ENCODE measurements at regions not wholly inside any gene's neighbourhood (a gene's known extent, or its start where the extent isn't known, plus 50 kb on each side); places are given as distances from the start of the nearest gene placed in this dataset.

DNA sequence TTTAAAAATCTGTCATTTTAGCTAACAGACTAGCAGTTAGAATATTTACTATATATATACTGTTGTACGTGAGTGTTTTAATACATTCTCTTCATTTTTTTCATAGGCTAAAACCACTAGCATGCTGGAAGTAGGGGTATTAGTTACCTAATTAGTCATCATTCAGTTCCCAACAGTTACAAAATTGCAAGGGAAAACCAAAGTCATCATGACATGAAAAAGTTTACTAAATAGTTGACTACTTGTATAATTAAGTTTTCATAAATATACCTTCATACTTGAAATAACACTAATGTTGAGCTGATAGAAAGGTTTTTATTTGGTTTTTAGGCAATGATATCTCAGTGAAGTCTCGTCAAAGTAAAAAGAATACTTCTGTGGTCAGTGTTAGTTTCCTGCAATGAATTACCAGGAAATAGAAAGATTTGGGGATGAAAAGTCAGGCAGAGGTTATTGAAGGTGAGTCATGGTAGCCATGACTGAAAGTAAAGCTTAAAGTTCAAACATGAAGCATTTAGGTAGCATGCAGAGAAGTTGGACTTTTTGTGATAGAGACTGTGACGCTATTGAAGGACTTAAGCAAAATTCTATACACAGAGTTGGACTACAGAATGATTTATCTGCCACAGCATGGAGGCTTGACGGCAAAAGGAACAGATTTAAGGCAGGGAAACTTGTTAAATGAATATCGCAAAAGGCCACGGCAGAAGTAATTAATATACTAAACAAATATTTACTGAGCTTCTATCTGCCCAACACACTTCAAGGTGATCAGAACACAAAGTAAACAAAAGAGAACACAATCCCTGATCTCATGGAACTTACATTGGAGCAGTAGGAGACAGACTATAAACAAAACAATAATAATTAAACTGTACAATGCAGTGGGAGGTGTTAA is 828.1 kb upstream of the FAT3 start:
- DNase-seq (ENCODE audit: low read depth): peak; percentile 30
- TF ChIP-seq CTCF (conservative IDR thresholded peaks at IDR 0.05; ENCODE audit: low read depth, low read length): no peak
- no peak overlapping the region for H3K4me3 ChIP-seq (ENCODE audit: low read depth, low read length)

GRCh38 chr11:91394727-91395414 is 829.7 kb upstream of the FAT3 start:
- TF ChIP-seq CTCF (conservative IDR thresholded peaks at IDR 0.05; ENCODE audit: low read depth, low read length): no peak

GRCh38 chr11:91394073-91394726 is 830.4 kb upstream of the FAT3 start:
- H3K4me3 ChIP-seq (ENCODE audit: low read depth, low read length): no peak overlapping the region
- no peak for TF ChIP-seq CTCF (conservative IDR thresholded peaks at IDR 0.05; ENCODE audit: low read depth, low read length)
- no peak for DNase-seq (ENCODE audit: low read depth)

More at GRCh38 chr11:91394727-91395414, 829.7 kb upstream of the FAT3 start:
- DNase-seq (ENCODE audit: low read depth): peak; percentile 2
- no peak overlapping the region for H3K4me3 ChIP-seq (ENCODE audit: low read depth, low read length)

- H3K4me3 ChIP-seq (ENCODE audit: low read depth, low read length): no peak overlapping the region
- TF ChIP-seq CTCF (conservative IDR thresholded peaks at IDR 0.05; ENCODE audit: low read depth, low read length): no peak
- no peak for DNase-seq (ENCODE audit: low read depth)
Observed at GRCh38 chr11:91382946-91383345, 841.7 kb upstream of the FAT3 start.

DNA sequence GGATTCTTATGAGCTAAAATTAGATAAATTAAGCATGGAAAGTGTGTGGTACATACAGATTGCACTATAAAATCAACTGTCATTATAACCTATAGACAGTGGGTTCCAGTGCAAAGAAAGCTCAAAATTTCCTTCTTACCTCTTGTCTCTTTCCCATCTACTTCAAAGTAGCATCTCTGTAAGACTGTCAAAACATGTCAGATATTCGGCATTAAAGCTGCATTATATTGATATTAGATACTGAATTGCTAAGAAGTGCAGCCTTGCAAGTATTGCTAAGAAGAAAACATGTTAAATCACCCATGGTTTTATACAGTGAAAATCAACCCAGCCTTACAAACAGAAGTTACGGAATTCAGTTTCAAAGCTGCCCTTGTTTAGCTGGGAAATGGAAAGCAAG is 849.8 kb upstream of the FAT3 start:
- no peak for DNase-seq (ENCODE audit: low read depth)
- TF ChIP-seq CTCF (conservative IDR thresholded peaks at IDR 0.05; ENCODE audit: low read depth, low read length): no peak
- no peak overlapping the region for H3K4me3 ChIP-seq (ENCODE audit: low read depth, low read length)

GRCh38 chr11:91373497-91373896 is 851.1 kb upstream of the FAT3 start:
- peak; percentile 2 for DNase-seq (ENCODE audit: low read depth)
- TF ChIP-seq CTCF (conservative IDR thresholded peaks at IDR 0.05; ENCODE audit: low read depth, low read length): peak; percentile 19
- no peak overlapping the region for H3K4me3 ChIP-seq (ENCODE audit: low read depth, low read length)
